ENCODE measurements at regions not wholly inside any gene's neighbourhood (a gene's known extent, or its start where the extent isn't known, plus 50 kb on each side); places are given as distances from the start of the nearest gene placed in this dataset.

- no peak for DNase-seq (ENCODE audit: low read depth, low spot score)
- no peak overlapping the region for H3K4me3 ChIP-seq (ENCODE audit: low read depth, low read length)
- in situ Hi-C loops (cut with HindIII; ENCODE audit: low sequenced_read_pairs), result no loop called here
- TF ChIP-seq CTCF (IDR thresholded peaks at IDR 0.05; ENCODE audit: low read depth, low read length), result no peak
These were observed 117.6 kb upstream of the KLF7 start for GRCh38 chr2:207283356-207283755.

GRCh38 chr2:207284556-207285472 is 119.1 kb upstream of the KLF7 start:
- H3K4me3 ChIP-seq (ENCODE audit: low read depth, low read length), result no peak overlapping the region
- no peak for TF ChIP-seq CTCF (IDR thresholded peaks at IDR 0.05; ENCODE audit: low read depth, low read length)
- in situ Hi-C loops (cut with HindIII; ENCODE audit: low sequenced_read_pairs), result no loop called here
- DNase-seq (ENCODE audit: low read depth, low spot score), result no peak

- TF ChIP-seq CTCF (IDR thresholded peaks at IDR 0.05; ENCODE audit: low read depth, low read length), result no peak
- H3K4me3 ChIP-seq (ENCODE audit: low read depth, low read length), result no peak overlapping the region
- no peak for DNase-seq (ENCODE audit: low read depth, low spot score)
- in situ Hi-C loops (cut with HindIII; ENCODE audit: low sequenced_read_pairs), result no loop called here
These were observed 119.7 kb upstream of the KLF7 start for GRCh38 chr2:207285473-207285815.

GRCh38 chr2:207286106-207286505 is 120.4 kb upstream of the KLF7 start:
- no peak overlapping the region for H3K4me3 ChIP-seq (ENCODE audit: low read depth, low read length)
- no peak for DNase-seq (ENCODE audit: low read depth, low spot score)
- no peak for TF ChIP-seq CTCF (IDR thresholded peaks at IDR 0.05; ENCODE audit: low read depth, low read length)
- in situ Hi-C loops (cut with HindIII; ENCODE audit: low sequenced_read_pairs), result no loop called here

GRCh38 chr2:207288628-207289027 is 122.9 kb upstream of the KLF7 start:
- in situ Hi-C loops (cut with HindIII; ENCODE audit: low sequenced_read_pairs), result no loop called here
- no peak for TF ChIP-seq CTCF (IDR thresholded peaks at IDR 0.05; ENCODE audit: low read depth, low read length)

GRCh38 chr2:207289295-207290018 is 123.7 kb upstream of the KLF7 start:
- H3K4me3 ChIP-seq (ENCODE audit: low read depth, low read length), result no peak overlapping the region
- TF ChIP-seq CTCF (IDR thresholded peaks at IDR 0.05; ENCODE audit: low read depth, low read length), result no peak
- DNase-seq (ENCODE audit: low read depth, low spot score), result no peak
- in situ Hi-C loops (cut with HindIII; ENCODE audit: low sequenced_read_pairs), result no loop called here

More at GRCh38 chr2:207288628-207289027, 122.9 kb upstream of the KLF7 start:
- DNase-seq (ENCODE audit: low read depth, low spot score), result no peak
- H3K4me3 ChIP-seq (ENCODE audit: low read depth, low read length), result no peak overlapping the region

All from astrocyte of the spinal cord (primary cell).